DND-41 (cell line): ENCODE measurements at regions not wholly inside any gene's neighbourhood (a gene's known extent, or its start where the extent isn't known, plus 50 kb on each side); places are given as distances from the start of the nearest gene placed in this dataset.
"Not testable (repeated sequence)": the region's sequence is repeated elsewhere in the genome, so short reads cannot be mapped to it uniquely, and the experiment has no call there.

Source experiments
- ATAC-seq: fragments of 200-7000 bp; cut with Tn5 transposase; 3 replicates; pipeline ENCODE4 v1.9.1; 2021; ENCODE audit warnings: low read depth; ENCODE audit not compliant: insufficient read depth
- DNase-seq: peaks from one replicate; pipeline ENCODE4 v3.0.0-alpha.2; 2020
- H2AFZ ChIP-seq: 2 replicates; pipeline ENCODE4 v1.6.0; 2012; ENCODE audit warnings: low read depth, low read length
- H3K27ac ChIP-seq: 2 replicates; pipeline ENCODE4 v1.5.1; 2012; ENCODE audit warnings: low read length, inconsistent platforms
- H3K27me3 ChIP-seq: fragments of 200-600 bp; sonication (generic); 2 replicates; pipeline ENCODE4 v1.6.0; 2012; ENCODE audit warnings: low read length, mild to moderate bottlenecking, inconsistent platforms; ENCODE audit not compliant: insufficient read depth, poor library complexity
- H3K36me3 ChIP-seq: 2 replicates; pipeline ENCODE4 v1.5.1; 2012; ENCODE audit warnings: low read length, inconsistent platforms; ENCODE audit not compliant: insufficient read depth
- H3K4me1 ChIP-seq: 2 replicates; pipeline ENCODE4 v1.5.1; 2012; ENCODE audit warnings: mild to moderate bottlenecking, low read length; ENCODE audit not compliant: insufficient read depth
- H3K4me2 ChIP-seq: 2 replicates; pipeline ENCODE4 v1.6.0; 2012; ENCODE audit warnings: mild to moderate bottlenecking, moderate library complexity, low read length, inconsistent platforms; ENCODE audit not compliant: insufficient read depth
- H3K4me3 ChIP-seq, 2 experiments: fragments of 200-600 bp in 1 of 2; shearing (Covaris generic) in 1 of 2; 2 replicates each; pipeline ENCODE4 v1.5.1; 2012 to 2016; ENCODE audit warnings: inconsistent platforms in 2 of 2, low read length in 2 of 2, mild to moderate bottlenecking in 2 of 2, low read depth in 1 of 2, moderate library complexity in 1 of 2
- H3K79me2 ChIP-seq: 2 replicates; pipeline ENCODE4 v1.6.0; 2012; ENCODE audit warnings: low read length, inconsistent platforms; ENCODE audit not compliant: insufficient read depth
- H3K9ac ChIP-seq: 2 replicates; pipeline ENCODE4 v1.6.0; 2012; ENCODE audit warnings: low read depth, mild to moderate bottlenecking, inconsistent platforms, low read length, moderate library complexity
- H3K9me3 ChIP-seq: 2 replicates; pipeline ENCODE4 v1.5.1; 2012; ENCODE audit warnings: low read length, moderate library complexity, mild to moderate bottlenecking, inconsistent platforms; ENCODE audit not compliant: insufficient read depth, severe bottlenecking
- H4K20me1 ChIP-seq: 2 replicates; pipeline ENCODE4 v1.6.0; 2012; ENCODE audit warnings: low read length; ENCODE audit not compliant: insufficient read depth
- CTCF ChIP-seq: IDR thresholded peaks from 2 replicates; pipeline ENCODE4 v1.5.1; 2012; ENCODE audit warnings: borderline replicate concordance, low read length, moderate library complexity, mild to moderate bottlenecking; ENCODE audit not compliant: poor library complexity, severe bottlenecking; ENCODE audit errors: extremely low read depth
- EZH2 ChIP-seq: IDR thresholded peaks from 3 replicates; pipeline ENCODE4 v1.6.1; 2012; ENCODE audit warnings: borderline replicate concordance, low read depth, mild to moderate bottlenecking, moderate library complexity, low read length, inconsistent platforms; ENCODE audit not compliant: severe bottlenecking

GRCh38 chr15:92848464-92848851 lies 51.7 kb upstream of the CHD2 start:
- DNase-seq: no peak
- no peaks in the 10 kb centered on the region for H3K79me2 ChIP-seq
- peaks cover 37% of the 10 kb centered on the region for H3K4me1 ChIP-seq
- no peak overlapping the region for H2AFZ ChIP-seq
- no peak for TF ChIP-seq CTCF
- no peak for TF ChIP-seq EZH2
- H4K20me1 ChIP-seq: no peaks in the 10 kb centered on the region
- no peak overlapping the region for H3K9ac ChIP-seq
- no peak overlapping the region for H3K4me2 ChIP-seq
- H3K36me3 ChIP-seq: no peaks in the 10 kb centered on the region
- H3K27ac ChIP-seq: no peak overlapping the region
- no peaks in the 10 kb centered on the region for H3K9me3 ChIP-seq
- ATAC-seq: no peak
- H3K27me3 ChIP-seq: no peaks in the 10 kb centered on the region
- H3K4me3 ChIP-seq: no peak overlapping the region

- no peaks in the 10 kb centered on the region for H3K27me3 ChIP-seq
- no peaks in the 10 kb centered on the region for H3K36me3 ChIP-seq
- TF ChIP-seq CTCF (no peak), EZH2 (no peak)
- no peak overlapping the region; the same call in 1 of the 2 replicates for H2AFZ ChIP-seq
- H3K27ac ChIP-seq: no peak overlapping the region
- ATAC-seq (0 out of 3 replicates have a peak, but pooled peaks have one; percentile 31), DNase-seq (no peak)
- H3K79me2 ChIP-seq: no peaks in the 10 kb centered on the region
- H3K4me1 ChIP-seq: peaks cover 31% of the 10 kb centered on the region
- no peaks in the 10 kb centered on the region for H4K20me1 ChIP-seq
- no peak overlapping the region for H3K4me3 ChIP-seq
- no peak overlapping the region for H3K9ac ChIP-seq
- no peak overlapping the region for H3K4me2 ChIP-seq
- H3K9me3 ChIP-seq: no peaks in the 10 kb centered on the region
Measured at GRCh38 chr15:92848852-92849598, 51.1 kb upstream of the CHD2 start.

GRCh38 chr15:92850218-92850617 lies 49.9 kb upstream of the CHD2 start:
- H4K20me1 ChIP-seq, ATAC-seq, DNase-seq, H3K9ac ChIP-seq, H3K36me3 ChIP-seq, H3K4me2 ChIP-seq, H3K27ac ChIP-seq, H3K79me2 ChIP-seq, H2AFZ ChIP-seq, H3K4me3 ChIP-seq, H3K9me3 ChIP-seq, H3K27me3 ChIP-seq: not testable (repeated sequence)
- peaks cover 20% of the 10 kb centered on the region for H3K4me1 ChIP-seq
